Right atrium auricular region (tissue), 2 donors: ENCODE measurements at regions not wholly inside any gene's neighbourhood (a gene's known extent, or its start where the extent isn't known, plus 50 kb on each side); places are given as distances from the start of the nearest gene placed in this dataset.
"Not testable (repeated sequence)": the region's sequence is repeated elsewhere in the genome, so short reads cannot be mapped to it uniquely, and the experiment has no call there.

ENCODE experiments used
- DNase-seq: peaks from one replicate; pipeline ENCODE4 v3.0.0-alpha.2; 2019; ENCODE audit warnings: low spot score
- H3K27ac ChIP-seq, 2 donors: fragments of 200-600 bp; sonication (generic); 1 replicate in 1 of 2; 2 replicates in 1 of 2; pipeline ENCODE4 v1.5.1; 2016 to 2019
- H3K27me3 ChIP-seq, 2 donors: fragments of 200-600 bp; sonication (generic); one replicate each; pipeline versions ENCODE4 v1.5.1 to v1.6.0; 2017 to 2019
- H3K36me3 ChIP-seq: fragments of 200-600 bp; sonication (generic); one replicate; pipeline ENCODE4 v1.5.1; 2016
- H3K4me1 ChIP-seq, 2 donors: fragments of 200-600 bp; sonication (generic); one replicate each; pipeline versions ENCODE4 v1.5.1 to v1.6.0; 2017 to 2019
- H3K4me3 ChIP-seq, 2 donors: fragments of 200-600 bp; sonication (generic); 1 replicate in 1 of 2; 2 replicates in 1 of 2; pipeline ENCODE4 v1.5.1; 2017 to 2019; ENCODE audit warnings: mild to moderate bottlenecking in 1 of 2, moderate library complexity in 1 of 2
- H3K9me3 ChIP-seq, 2 donors: fragments of 200-600 bp; sonication (generic); one replicate each; pipeline ENCODE4 v1.5.1; 2019
- CTCF ChIP-seq, 2 donors: fragments of 200-600 bp; sonication (generic); IDR thresholded peaks; one replicate each; pipeline ENCODE4 v1.5.1; 2019; ENCODE audit warnings: antibody characterized with exemption in 2 of 2

- no peaks in the 10 kb centered on the region for H3K36me3 ChIP-seq
- no peak for DNase-seq
Measured at GRCh38 chr5:92544036-92544435, 1037.0 kb downstream of the NR2F1-AS1 start.

GRCh38 chr5:92543201-92543600 lies 1037.8 kb downstream of the NR2F1-AS1 start:
- no peak overlapping the region for H3K4me3 ChIP-seq
- H3K27me3 ChIP-seq = no peaks in the 10 kb centered on the region
- no peaks in the 10 kb centered on the region for H3K4me1 ChIP-seq
- no peak overlapping the region for H3K27ac ChIP-seq
- TF ChIP-seq CTCF (IDR thresholded peaks at IDR 0.05) = no peak
- no peaks in the 10 kb centered on the region for H3K9me3 ChIP-seq
- no peaks in the 10 kb centered on the region for H3K36me3 ChIP-seq
- no peak for DNase-seq

More at GRCh38 chr5:92544036-92544435, 1037.0 kb downstream of the NR2F1-AS1 start:
- H3K9me3 ChIP-seq = no peaks in the 10 kb centered on the region
- H3K4me1 ChIP-seq = no peaks in the 10 kb centered on the region
- TF ChIP-seq CTCF (IDR thresholded peaks at IDR 0.05) = no peak
- H3K27ac ChIP-seq = no peak overlapping the region
- no peaks in the 10 kb centered on the region for H3K27me3 ChIP-seq
- no peak overlapping the region for H3K4me3 ChIP-seq

GRCh38 chr5:92542017-92542416 lies 1039.0 kb downstream of the NR2F1-AS1 start:
- H3K4me3 ChIP-seq, H3K9me3 ChIP-seq, H3K27ac ChIP-seq, H3K36me3 ChIP-seq, H3K4me1 ChIP-seq, DNase-seq, H3K27me3 ChIP-seq: not testable (repeated sequence)

- no peak for TF ChIP-seq CTCF (IDR thresholded peaks at IDR 0.05)
- no peaks in the 10 kb centered on the region for H3K4me1 ChIP-seq
- H3K27ac ChIP-seq = no peak overlapping the region
- no peak for DNase-seq
- H3K27me3 ChIP-seq = no peaks in the 10 kb centered on the region
- no peaks in the 10 kb centered on the region for H3K9me3 ChIP-seq
- H3K4me3 ChIP-seq = no peak overlapping the region
- no peaks in the 10 kb centered on the region for H3K36me3 ChIP-seq
Measured at GRCh38 chr5:92527311-92528078, 1053.5 kb downstream of the NR2F1-AS1 start.

GRCh38 chr5:92525131-92525530 lies 1055.9 kb downstream of the NR2F1-AS1 start:
- no peak for TF ChIP-seq CTCF (IDR thresholded peaks at IDR 0.05)

GRCh38 chr5:92519811-92520632 lies 1061.0 kb downstream of the NR2F1-AS1 start:
- Histone ChIP-seq H3K9me3 (no peaks in the 10 kb centered on the region), H3K36me3 (no peaks in the 10 kb centered on the region), H3K4me1 (no peaks in the 10 kb centered on the region), H3K27me3 (no peaks in the 10 kb centered on the region), H3K4me3 (no peak overlapping the region), H3K27ac (no peak overlapping the region)
- no peak for TF ChIP-seq CTCF (IDR thresholded peaks at IDR 0.05)
- no peak for DNase-seq

More at GRCh38 chr5:92525131-92525530, 1055.9 kb downstream of the NR2F1-AS1 start:
- Histone ChIP-seq H3K9me3 (no peaks in the 10 kb centered on the region), H3K36me3 (no peaks in the 10 kb centered on the region), H3K27me3 (no peaks in the 10 kb centered on the region), H3K4me3 (no peak overlapping the region), H3K4me1 (no peaks in the 10 kb centered on the region), H3K27ac (no peak overlapping the region)
- DNase-seq = no peak
